Dermis blood vessel endothelial cell (primary cell): ENCODE measurements at regions not wholly inside any gene's neighbourhood (a gene's known extent, or its start where the extent isn't known, plus 50 kb on each side); places are given as distances from the start of the nearest gene placed in this dataset.

ENCODE experiments used
- DNase-seq: peaks from one replicate; pipeline ENCODE4 v3.0.0; 2010

DNA sequence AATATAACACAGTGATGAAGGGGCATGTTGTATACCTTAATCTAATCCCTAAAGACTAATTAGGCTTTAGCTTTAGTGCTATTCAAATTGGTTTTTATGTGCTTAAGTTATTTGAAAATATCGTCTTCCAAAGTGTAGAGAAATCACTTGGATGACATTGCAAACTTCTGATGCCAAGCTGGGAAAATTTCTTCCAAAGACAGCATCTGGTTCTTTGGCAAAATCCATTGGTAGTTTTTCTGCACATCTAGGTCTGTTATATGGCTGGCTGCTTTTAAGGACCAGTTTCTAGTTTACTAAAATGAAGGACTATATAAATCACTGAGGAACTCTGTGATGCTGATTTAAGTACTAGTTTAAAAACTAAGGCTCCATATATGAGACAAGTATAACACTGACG, 2362.3 kb downstream of the PCDH9 start:
- DNase-seq = no peak

DNA sequence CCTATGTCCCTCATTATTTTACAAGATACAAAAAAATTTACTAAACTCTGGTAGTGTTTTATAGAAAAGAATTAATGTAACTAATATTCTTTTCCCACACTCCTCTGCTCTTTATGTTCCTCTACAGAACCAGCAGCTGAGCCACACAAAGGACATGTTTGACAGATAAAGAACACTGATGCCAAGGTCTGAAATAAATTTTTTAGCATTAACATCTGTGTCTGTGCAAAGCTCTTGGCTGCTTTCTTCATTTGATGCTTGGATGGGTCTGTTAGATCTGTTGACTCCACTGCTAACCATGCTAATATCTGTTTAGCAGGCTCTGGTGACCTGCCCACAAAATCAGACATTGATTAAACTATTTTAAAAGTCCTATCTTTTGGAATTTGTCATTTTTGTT, 2363.8 kb downstream of the PCDH9 start:
- DNase-seq = no peak

DNA sequence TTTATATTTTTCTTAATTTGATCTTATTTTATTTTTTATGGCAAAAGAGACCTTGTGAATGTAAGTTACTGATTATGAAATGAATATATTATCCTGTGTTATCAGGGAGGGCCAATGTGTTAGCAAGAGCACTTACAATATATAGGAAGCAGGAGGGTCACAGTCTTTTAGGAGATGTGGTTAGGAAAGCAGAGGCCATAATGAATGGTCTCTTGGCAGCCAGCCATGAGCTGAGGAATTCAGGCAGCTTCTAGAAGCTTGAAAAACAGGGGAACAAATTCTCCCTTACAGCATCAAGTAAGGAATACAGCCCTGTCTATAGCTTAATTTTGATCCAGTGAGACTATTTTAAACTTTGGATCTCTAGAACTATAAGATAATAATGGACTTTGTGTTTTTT, 2374.6 kb downstream of the PCDH9 start:
- DNase-seq = peak; percentile 58

DNA sequence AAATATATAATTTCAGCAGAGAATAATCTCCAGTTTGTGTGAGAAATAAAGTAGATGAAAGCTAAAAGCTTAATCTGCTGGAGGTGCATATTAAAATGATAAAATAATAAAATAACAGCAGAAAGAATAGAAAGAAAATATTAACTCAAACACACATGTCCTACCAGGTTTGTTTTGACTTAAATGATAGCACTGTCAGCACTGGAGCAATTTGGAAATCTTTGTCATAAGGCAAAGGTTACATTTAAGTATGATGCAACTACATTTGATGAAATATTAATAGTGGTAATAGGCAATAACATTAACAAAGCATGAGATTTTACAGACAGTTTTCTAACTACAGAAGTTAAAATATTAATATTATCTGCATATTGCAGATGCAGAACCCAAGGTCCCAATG, 2380.1 kb downstream of the PCDH9 start:
- DNase-seq = no peak

DNA sequence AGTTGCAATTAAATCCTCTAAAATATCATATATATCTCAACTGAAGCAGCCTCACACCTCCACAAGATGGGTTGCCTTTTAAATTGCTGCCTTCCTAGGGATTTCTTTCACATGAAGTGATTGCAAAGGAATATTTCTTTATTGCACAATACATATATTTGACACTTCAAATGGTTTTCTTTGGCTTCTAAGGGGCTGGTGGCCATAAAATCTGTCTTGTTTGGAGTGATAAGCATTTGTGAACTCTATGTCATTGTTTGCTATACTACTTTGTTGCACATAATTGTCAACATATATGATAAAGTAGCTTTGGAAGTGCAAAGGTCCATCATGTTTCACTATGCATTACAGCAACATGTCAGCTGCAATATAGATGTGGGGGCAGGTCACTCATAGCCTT, 2380.9 kb downstream of the PCDH9 start:
- DNase-seq = no peak

DNA sequence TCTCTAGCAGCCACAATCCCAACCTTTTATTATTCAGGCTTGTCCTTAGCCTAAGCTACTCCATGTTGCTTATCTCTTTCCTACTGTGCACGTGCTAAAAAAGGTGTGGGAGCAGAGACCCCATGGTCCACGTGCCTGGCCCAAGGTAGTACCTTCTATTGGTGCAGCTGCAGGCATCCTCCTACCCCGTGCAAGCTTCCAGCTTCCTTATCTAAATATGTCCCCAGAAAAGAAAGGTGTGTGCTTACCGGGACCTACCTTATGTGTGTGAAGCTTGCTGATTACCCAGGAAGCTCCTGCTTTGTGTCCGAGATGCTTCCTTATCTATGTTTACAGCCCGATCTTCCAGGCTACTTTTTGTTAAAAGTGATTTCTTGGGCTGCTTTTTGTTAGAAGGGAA, 2382.4 kb downstream of the PCDH9 start:
- no peak for DNase-seq

DNA sequence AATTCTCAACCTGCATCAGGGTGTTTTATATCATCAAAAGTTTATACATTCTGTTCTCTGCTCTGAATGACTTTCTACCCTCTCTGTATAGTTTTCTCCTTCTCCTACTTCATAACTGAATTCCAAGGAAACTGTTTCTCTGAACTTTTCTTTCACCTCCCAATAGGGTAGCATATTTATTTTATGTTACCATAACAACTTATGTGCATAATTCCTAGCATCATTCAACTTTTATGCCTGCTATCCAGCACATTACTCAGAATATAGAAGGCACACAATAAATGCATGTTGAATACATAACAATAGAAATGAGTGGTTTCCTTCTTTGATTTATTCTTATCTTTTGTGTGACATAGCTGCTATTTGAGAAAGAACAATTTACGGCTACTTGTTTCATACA, 2385.0 kb downstream of the PCDH9 start:
- no peak for DNase-seq

DNA sequence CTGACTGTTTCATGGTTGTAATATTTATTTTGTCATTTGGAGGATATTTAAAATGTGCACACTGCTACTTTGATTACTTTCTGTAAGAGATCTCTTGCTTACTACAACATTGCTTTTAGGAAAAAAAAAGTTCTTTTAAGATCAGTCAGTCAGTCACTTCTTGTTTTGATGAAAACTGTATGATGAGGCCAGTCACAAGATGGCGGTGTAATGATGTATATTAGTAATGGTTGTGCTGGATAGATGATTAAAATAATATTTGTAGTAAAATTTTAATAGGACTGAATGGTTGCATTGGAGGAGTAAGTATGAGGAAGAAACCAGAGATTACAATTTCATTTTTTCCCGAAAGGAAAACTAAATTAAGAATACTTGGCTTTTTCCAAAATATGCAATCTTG, 2411.1 kb downstream of the PCDH9 start:
- peak; percentile 19 for DNase-seq

DNA sequence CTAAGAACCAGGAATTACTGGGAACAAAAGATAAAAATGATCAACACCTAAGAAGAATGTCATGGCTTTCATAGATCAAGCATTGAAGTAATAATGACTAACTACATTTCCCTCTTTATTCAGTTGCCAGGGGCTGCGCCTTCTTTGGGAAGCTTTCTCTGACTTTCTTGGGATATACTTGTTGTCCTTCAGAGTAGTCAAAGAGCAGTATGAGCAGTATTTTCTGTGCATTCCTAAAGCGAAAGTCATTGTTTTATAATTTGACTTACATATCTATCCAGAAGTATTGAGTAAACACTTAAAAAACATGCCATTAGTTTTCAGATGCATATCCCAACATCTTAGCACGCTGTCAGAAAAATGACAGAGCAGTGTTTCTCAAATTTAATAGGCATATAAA, 2412.4 kb downstream of the PCDH9 start:
- DNase-seq = peak; percentile 1

DNA sequence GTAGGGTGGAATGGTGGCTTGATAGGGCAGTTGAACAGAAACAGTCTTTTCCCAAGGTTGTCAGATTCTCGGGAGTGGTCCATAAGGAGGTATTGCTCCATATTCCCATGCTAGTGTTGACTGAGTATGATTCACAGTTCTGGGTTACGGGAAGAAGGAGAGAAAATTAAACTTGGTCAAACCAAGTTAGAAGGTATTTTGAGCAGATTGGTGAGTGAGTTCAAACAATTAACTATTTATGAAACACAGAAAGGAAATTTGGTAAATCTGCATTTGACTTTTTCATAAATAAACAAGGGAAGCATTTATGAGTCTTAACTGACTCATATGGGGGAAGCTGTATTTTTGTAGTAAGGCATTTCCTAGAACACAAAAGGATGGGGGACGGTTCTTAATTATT, 2419.4 kb downstream of the PCDH9 start:
- peak; percentile 37 for DNase-seq

DNA sequence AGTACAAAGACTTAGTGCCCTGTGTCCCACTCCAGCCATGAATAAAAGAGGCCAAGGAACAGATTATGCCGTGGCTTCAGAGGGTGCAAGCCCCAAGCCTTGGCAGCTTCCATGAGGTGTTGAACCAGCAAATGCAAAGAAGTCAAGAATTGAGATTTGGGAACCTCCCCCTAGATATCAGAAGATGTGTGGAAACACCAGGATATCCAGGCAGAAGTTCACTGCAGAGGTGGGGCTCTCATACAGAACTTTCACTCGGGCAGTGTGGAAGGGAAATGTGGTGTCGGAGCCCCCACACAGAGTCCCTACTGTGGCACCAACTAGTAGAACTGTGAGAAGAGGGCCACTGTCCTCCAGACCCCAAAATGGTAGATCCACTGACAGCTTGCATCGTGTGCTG, 2421.4 kb downstream of the PCDH9 start:
- no peak for DNase-seq

DNA sequence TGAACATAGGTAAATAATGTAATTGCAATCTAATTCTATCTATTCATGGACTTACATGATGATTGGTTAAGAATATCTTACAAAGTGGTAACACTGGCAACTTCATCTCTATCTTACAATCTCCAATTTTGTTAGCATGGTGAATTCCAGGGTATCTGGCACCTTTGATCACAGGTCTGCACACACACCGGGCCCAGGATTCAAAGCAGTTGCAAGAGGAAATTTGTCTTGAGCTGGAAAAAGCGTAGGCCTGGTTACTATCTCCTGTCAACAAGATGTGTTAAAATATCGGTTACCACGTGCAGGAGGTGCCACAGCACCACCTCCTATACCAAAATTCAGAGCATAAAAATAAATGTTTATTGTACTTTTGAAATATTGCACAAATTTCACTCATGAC, 2428.4 kb downstream of the PCDH9 start:
- no peak for DNase-seq

DNA sequence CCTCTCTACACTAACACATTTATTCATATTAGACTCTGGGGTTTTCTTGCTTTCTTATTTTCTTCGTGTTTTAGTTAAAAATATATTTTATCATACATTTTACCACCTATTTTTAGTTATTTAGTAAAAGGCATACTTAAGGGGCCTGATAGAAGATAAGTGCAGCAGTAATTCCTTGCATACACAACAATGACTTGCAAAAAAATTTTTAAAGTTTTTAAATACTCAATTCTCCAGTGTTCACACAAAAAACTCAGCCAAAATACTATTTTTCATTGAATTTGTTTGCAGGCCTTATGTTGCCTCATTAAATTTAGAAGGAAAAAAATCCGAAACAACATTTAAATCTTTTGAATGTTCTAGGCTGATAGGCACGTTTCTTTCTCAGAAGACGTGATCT, 2431.7 kb downstream of the PCDH9 start:
- no peak for DNase-seq

DNA sequence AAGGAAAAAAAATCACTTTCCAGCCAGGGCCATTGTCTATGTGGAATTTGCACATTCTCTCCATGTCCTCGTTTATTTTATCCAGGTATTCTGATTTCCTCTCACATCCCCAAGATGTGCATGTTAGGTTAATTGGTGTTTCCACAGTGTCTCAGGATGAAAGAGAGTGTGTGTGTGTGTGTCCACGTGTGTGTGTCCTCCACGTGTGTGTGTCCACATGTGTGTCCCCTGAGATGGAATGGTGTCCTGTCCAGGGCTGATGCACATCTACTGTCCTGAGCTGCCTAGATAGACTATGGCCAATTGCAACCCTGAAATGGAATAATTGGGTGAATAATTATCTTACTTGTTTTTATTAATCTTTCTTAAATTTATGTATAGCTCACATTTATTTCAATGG, 2436.5 kb downstream of the PCDH9 start:
- no peak for DNase-seq

DNA sequence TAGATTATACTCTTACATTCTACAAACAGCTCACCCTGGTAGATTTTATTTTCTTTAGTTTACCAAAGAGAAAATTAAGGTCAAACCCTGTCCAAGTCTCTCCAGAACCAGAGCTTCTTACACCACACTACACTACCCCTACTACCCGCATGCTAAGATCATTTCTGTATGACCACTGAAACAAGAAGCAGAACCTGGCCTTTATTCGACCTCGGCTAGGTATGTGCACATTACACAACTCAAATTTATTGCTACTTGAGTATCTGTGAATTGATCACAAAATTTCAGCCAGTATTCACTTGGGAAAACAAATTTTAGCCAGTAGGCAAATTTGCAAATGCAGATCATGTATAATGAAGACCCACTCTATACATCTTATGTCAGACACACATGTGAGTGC, 2437.0 kb downstream of the PCDH9 start:
- no peak for DNase-seq

DNA sequence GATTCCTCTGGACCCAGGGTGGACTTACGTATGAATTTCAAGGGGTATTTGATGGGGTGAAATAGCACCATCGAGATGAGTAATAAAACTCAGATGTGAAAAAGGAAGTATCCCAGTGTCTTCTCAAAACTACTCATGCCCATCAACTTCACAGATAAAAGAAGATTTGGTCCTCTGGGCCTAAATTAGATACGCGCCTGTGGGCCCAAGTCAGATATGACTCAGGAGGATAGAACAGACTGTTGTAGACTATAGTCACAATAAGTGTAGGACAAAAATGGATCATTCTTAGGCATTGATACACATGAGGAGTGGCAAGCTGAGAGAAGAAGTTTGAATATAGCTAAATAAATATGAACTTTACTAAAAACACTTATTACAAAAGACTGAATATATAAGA, 2438.8 kb downstream of the PCDH9 start:
- DNase-seq = no peak

DNA sequence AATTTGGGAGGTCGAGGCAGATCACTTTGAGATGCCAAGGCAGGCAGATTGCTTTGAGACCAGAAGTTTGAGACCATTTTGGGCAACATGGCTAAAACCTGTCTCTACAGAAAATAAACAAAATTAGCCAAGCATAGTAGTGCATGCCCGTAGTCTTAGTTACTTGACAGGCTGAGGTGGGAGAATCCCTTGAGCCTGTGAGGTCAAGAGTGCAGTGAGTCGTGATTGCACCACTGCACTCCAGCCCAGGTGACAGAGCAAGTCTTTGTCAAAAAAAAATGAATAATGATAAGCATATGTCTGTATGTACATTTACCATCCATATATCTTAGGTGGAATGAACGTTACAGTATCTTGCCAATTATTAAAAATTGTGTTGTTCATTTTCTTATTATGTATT, 2447.7 kb downstream of the PCDH9 start:
- no peak for DNase-seq

DNA sequence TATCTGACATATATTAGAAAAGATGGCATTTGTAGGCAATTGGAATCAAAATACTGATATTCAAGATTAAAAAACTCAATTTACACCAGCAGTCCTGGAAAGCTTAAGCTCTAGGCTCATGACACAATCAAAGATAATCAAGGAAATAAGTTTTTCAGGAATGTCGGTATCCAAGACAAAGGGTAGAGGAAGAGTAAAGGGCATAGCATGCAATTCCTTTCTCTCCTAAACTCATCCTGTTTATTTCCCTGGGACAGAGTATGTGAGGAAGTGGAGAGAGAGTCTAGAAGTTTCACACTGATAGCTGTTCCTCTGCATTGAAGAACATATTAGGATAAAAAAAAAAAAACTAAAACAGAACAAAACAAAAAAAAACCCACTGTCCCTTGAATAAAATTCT, 2452.1 kb downstream of the PCDH9 start:
- peak; percentile 59 for DNase-seq

DNA sequence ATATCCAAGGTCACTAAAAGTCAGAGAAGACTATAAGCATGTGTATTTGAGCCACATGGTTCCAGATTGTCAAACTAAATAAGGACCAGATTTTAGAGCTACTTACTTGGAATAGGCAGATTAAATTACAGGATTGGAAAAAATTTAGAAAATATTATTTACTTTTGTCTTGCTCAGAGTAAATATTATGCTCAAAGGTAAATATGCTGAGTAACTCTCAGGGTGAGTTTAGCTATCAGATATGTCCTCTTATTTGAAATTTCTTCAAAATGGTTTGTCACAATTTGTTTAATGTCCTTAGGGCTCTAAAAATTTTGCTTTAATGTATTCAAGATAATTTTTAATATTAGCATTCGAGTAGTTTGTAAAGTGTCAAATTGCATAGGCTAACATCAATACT, 2455.2 kb downstream of the PCDH9 start:
- DNase-seq = no peak

DNA sequence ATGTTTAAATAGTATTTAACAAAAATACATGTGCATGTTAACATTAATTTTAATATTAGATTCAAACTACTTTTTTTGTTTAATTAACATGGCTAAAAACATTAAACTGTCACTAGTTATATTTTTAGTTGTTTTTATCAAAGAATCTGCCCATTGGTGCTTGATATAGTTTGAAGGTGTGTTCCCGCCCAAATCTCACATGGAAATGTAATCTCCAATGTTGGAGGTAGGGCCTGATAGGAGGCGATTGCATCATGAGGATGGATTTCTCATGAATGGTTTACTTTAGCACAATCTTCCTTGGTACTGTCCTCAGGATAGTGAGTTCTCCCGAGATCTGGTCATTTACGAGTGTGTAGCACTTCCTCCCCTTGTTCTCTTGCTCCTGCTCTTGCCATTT, 2459.4 kb downstream of the PCDH9 start:
- no peak for DNase-seq

DNA sequence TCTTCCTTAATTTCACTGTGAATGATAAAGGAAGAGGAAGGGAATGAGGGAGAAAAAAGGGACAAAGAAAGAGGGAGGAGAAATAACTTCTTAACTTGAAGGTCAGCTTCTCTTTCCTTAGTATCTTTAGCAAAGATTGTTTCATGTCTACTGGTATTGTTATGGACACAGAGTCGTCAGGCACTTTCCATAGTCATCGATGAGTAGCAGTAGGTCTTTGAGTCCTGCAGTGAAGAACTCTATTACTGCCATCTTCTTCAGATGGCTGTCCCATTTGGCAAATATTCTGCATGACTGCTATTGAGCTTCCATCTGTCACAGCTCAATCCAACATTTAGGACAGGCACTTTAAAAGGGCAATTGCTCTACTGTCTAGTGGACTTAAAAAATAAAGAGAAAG, 2463.1 kb downstream of the PCDH9 start:
- no peak for DNase-seq

DNA sequence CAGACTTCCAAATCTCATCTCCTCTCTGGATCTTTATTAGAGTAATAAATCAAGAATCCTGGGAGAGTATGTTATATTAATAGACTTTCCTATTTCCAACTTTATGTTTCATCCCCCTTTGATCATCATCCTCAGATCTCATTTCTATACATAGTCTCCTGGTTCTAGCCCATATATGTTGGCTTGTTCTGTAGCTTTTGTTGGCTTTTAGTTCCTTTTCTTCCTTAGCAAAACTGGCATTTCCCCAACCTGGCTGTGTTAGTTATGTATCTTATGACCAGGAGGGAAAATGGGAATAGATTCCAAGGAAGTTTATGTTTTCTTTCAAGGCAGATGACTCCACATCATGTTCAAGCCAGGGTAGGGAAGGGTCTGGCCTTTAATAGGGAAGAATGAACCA, 2464.5 kb downstream of the PCDH9 start:
- no peak for DNase-seq

DNA sequence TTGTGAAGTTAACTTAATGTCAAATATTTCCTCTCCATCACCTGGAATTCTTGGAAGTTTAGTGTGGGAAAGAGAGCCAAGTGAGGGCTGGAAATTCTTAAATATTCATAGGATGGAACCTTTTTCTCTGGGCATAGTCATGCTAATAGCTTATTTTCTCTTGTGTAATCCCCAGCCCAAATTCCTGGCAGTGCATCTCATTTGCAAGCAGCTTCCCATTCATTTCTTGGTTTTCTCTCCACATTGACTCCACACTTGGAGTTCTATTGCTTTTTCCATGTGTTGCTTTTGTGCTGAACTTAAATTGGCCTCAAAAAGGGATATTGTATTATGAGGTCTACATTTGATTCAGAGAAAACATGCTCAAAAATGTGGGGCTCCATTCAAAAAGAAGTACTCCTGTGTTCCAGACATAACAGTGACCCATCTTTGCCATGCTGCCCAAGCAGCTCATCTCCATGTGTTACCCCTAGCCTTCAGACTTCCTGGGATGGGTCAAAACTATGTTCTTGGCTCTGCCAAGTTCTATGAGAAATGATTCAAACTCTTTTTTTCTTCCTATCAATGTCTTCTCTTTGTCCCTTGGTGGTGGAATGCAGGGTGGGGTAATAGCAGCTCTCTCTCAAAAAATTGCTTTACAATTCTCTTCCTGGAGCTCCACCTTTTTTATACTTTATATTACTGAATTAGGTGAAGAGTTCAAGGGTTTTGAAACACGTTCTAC, 2471.5 kb downstream of the PCDH9 start:
- no peak for DNase-seq

DNA sequence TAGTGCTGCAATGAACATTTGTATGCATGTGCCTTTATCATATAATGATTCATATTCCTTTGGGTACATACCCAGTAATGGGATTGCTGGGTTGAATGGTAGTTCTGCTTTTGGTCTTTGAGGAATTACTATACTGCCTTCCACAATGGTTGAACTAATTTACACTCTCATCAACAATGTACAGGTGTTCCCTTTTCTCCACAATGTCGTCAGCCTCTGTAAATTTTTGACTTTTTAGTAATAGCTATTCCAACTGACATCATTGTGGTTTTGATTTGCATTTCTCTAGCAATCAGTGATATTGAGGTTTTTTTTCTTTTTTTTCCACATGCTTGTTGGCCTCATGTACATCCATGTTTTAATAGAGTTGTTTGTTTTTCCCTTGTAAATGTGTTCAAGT, 2473.5 kb downstream of the PCDH9 start:
- no peak for DNase-seq

DNA sequence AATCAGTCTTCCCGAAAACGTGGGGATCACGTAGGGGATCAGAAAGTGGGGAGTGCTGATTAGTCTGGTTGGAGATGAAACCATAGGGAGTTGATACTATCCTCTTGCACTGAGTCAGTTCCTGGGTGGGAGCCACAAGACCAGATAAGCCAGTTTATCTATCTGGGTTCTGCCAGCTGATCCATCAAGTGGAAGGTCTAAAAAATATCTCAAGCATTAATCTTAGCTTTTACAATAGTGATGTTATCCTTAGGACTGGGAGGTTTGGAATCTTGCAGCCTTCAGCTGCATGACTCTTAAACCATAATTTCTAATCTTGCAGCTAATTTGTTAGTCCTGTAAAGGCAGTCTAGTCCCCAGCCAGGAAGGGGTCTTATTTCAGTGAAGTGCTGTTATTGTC, 2474.2 kb downstream of the PCDH9 start:
- DNase-seq = no peak
